GM18508 (cell line): ENCODE measurements at regions not wholly inside any gene's neighbourhood (a gene's known extent, or its start where the extent isn't known, plus 50 kb on each side); places are given as distances from the start of the nearest gene placed in this dataset.
A peak's percentile ranks its signal among the peaks of the same experiment; 100 is the strongest.
"Not testable (repeated sequence)": the region's sequence is repeated elsewhere in the genome, so short reads cannot be mapped to it uniquely, and the experiment has no call there.

Experiments used
- ATAC-seq: cut with Tn5 transposase; IDR thresholded peaks from one replicate; pipeline ENCODE4 v1.9.1; 2021; ENCODE audit warnings: moderate number of reproducible peaks; ENCODE audit not compliant: insufficient read depth, unreplicated experiment

DNA sequence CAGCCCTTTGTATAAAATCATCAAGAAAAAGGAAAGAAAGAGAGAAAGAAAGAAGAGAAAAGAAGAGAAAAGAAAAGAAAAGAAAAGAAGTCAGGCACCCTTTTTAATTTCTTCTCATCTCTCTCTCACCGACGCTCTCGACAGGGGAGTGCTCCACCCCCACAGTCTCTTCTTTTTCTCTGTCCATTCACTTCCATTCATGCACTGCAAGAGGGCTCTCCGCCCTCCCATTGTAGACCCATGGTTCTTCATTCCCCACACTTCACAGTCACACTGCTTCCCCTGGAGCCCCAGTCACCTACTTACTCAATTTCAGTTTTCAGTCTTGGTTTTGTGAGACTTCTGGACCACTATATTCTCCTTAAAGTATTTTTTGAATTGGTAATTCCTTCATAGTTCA, 254.7 kb downstream of the SOX2 start:
- no peak for ATAC-seq

DNA sequence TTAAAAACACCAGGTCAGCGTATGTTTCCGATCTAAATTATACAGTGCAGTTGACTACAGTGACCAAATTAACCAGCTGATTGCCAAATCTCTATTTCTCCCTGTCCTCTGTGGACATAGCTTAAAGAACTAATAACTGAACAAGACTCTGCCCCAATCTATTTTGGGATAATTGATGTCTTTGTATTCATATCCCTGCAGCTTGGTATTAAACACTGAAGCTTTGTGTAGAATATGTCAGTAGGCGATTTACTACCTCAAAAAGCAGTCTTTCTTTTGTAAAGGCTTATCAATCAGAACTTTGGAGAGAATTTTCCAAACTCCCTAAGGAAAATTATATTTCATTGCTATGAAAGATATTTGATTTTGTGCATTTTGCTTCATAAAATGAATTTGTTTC, 258.2 kb downstream of the SOX2 start:
- ATAC-seq = no peak

DNA sequence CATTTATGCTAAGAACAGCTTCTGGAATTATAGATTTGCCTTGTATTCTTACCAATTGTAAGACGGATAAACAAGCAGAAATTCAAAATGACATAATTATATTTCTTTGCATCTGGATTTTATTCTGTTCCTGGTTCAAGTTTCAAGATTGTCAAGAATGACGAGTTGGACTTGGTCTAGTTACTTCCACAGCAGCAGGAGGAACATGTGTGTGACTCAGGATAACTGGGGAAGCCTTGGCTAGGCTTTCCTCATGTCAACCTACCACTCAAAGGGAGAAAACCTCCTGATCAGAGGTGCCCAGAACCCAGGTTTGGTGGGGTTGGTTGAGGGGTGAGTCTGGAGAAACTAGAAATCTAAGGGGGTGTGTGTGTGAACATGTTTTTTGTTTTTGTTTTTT, 259.7 kb downstream of the SOX2 start:
- no peak for ATAC-seq

DNA sequence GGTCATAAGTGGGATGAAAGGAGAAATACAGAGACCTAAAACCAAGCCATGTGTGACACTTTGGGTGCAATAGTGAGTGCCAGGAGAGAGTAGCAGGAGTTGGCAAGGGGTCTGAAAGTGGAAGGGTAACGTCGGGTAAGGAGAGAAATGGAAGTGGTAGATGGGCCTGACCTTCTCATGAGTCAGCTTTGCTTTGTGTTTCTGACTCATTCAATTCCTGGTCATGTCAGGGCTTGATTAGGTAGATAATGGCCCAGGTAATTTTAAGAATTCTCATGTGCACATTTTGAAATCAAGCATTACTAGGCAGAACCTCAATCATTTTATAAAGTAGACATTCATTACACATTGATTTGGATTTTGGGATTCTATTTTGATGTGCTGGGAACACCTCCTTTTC, 262.5 kb downstream of the SOX2 start:
- ATAC-seq = no peak

DNA sequence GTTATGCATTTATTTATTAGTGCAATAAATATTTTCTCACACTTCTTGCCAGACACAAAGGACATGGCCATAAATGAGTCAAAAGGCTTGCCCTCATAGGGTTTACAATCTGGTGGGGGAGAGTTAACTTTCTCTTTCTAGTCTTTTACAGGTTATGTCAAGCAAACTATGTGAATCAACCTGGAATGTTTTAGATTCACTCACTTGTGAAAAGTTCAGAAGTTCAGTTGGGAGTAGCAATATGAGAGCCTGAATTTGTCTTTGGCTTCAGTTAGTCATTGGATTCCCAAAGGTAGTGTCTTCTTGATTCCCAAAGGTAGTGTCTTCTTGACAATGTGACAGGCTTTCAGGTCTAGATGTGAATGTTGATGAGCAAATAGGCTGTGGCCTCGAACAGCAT, 264.8 kb downstream of the SOX2 start:
- no peak for ATAC-seq

DNA sequence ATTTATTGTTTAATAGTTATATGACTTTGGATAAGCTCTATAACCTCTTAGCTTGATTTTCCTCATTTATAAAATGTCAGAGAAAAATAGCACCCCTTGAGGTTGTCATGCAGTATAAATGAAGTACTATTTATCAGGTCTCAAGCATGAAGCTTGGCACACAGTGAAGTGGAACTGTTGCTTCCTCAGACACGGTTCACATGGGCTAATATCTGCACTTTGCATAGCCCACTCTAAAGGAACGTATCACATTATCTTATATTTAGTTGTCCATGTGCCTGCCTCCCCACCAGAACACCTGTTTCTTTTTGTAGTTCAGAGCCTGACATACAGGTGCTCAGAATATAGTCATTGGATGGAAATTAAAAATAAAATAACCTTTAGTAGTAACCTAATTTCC, 273.7 kb downstream of the SOX2 start:
- ATAC-seq = no peak

DNA sequence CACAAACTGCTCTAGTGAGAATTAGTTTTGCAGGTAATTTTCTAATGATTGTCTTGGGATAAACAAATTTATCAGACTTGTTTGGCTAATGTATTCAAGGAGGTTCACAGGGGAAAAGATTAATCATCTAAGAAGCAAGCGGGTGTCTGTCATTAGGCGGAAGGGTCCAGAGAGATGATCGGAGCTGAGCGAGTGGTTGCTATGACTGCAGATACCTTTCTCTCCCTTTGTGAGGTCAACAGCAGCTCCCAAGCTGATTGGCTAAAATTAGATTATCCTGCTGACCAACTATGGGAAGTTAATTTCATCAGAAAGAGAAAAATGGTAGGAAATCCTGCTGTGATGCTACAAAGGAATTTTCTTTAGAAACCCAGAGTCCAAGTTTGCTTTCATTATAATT, 276.0 kb downstream of the SOX2 start:
- ATAC-seq = no peak

DNA sequence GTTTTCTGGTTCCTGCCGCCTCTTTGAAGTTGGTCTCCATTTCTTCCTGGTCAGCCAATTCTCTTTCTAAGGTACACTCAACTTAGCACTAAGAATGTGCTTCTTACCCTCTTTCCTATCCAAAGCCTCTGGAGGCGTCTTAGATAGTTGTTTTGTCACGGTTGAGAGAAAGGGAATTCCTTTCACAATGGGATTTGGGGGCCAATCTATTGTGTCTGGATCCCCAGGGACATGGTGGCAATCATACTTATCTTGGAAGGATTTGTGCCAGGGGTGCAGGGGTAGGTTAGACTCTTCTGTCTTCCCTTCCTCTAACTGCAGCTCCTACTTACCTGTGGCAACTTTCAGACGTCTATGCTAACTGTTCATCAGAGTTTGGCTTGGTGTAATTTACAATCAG, 287.1 kb downstream of the SOX2 start:
- no peak for ATAC-seq

DNA sequence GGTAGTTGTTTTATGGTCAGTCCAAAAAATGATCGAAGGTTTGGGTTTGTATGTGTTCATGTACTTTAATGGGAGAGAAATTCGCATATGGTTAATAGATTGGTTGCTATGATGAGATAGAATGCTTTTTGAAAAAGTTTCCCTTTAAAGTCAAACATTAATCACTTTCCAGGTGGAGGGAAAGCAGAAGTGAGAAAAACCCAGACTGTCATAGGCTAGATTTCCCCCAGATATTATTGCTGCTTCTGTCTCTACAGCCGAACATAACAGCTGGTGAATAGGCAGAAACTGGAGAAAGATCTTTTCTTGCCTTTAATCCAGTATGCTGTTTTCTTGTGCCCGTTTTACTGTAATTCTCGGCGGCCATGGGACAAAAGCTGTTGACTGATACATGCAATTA, 287.6 kb downstream of the SOX2 start:
- peak; percentile 96 for ATAC-seq

DNA sequence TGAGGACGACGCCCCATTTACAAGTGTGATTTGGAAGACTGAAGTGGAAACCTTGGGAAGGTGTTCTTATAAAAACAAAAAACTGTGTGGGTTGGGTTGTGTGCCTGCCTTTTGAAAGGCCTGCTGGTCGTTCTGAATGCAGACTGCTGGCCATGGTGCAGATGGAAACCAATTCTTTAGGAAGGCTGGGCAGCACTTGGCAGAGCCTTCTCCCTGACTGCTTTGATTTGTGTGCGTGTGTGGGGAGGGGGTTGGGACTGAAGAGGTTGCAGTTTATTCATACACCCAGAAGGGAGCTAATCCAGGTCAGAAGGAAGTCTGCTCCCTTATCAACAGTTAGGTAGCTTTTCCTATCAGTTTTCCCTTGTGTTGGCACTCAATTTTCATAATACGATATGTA, 288.7 kb downstream of the SOX2 start:
- ATAC-seq = no peak

DNA sequence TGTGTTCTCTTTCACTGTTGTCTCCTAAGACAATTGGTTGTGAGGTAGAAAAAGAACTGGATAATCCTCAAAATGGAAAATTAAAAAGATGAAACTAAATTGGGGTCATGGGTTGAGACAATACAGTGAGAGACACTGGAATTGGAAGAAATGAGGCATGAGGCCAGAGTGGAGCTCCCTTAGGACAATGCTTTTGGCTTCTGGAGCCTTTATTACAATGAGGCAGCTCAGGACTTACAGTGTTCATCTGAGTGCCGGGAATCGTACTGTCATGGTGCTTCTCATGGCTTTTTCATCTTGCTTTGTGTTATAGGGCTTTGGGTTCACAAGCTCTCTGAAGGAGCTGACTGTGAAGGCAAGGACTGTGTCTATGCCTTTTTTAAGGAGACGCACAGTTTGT, 293.5 kb downstream of the SOX2 start:
- no peak for ATAC-seq

DNA sequence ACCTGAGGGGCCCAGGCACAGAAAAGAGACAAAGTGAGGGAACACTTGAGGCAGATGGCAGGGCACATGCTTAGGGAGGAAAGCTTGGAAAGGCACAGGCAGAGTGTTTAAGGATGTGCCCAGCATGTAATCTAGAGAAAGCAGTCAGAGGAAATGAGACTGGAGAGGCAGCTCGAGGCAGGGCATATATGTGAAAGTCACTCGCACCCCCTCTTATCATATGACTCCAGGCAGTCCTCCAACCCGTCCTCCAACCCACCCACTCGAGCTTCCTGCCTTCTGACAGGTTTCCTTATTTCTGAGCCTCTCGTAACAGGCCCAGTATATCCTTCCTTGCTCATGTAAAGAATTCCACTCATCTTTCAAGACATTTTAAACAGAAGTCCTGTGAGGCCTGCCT, 294.0 kb downstream of the SOX2 start:
- no peak for ATAC-seq

DNA sequence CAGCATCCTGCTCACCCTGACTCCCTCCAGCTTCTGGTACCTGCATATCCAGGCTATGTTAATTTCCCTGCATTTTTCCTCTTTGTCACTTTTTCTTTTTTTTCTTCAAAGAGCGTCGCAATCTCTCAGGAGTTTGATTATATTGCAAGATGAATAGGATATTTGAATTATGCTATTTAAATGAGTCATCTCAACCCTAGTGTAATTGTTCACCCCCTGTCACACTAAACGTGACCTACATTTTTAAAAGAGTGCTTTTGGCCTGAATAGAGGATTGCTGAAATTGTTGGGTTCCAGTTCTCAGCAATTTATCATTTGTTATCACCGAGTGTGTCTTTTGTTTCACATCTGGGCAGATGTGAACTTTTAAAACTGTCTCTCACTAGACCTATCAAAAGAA, 294.7 kb downstream of the SOX2 start:
- ATAC-seq = no peak

DNA sequence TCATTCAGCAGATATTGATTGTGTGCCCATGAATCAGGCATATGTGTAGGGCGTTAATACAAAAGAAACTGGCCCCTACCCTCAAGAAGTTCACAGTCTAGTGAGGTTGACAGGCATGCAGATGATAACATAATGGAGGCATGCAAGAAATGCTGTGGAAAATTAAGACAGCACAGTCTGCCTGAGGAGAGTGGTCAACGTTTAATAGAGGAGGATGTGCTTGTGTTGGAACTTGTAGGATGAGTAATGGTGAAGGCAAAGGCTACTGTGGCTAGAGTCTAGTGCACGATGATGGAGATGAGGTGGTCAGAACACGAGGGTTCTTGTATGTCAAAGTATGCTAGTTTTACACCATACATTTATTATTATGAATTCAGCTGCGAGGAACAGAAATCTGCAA, 295.7 kb downstream of the SOX2 start:
- no peak for ATAC-seq

DNA sequence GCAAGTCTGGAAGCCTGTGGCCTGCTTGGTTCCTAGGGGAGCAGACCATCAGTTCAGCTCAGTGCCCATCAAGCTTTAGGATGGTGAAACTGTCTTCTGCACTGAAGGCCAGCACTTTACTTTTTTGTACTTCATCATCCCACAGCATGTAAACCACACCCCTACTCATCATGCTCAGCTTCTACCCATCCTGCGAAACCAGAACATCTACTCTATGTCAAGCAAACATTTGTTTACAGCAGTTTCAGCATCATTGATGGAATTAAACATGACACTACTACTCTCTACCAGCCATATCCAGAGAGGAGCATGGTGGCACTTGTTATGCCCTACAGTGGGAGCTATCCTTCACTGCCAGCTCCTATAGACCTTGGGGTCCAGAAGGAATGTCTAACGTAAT, 306.6 kb downstream of the SOX2 start:
- ATAC-seq = no peak

DNA sequence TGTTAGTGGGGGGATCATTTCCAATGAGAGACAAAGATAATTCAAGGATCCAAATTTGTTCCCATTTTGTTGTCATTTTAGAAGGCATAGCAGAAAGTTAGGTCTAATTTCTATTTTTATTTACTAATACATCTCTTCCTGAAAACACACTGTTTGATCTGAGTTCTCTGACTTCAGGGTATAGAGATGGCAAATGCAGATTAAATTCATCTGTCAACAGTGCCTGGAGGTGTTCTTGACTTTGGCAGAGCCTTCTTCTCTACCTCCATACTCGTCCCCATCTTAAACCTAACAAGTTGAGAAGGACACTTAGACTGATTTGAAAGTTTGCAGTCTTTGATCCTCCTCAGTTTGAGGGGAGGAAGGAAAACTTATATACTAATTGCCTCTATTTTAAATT, 308.2 kb downstream of the SOX2 start:
- no peak for ATAC-seq

DNA sequence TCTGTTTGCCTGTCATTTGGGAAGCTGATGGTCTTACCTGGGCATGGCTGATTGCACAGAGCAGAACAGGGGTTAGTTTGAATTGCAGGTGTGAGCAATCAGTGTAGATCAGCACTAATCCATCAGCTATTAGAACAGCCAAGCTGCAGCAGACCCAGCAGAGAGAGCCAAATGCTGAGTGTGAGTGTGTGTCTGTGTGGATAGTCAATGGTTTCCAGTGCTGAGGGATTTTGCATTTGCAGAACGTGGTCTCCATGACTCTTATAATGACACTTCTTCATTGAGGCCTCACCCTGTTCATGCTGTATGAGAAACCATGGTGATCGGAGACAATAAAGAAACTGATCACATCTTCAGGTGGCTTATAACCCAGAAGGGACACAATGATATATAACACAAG, 312.1 kb downstream of the SOX2 start:
- no peak for ATAC-seq

DNA sequence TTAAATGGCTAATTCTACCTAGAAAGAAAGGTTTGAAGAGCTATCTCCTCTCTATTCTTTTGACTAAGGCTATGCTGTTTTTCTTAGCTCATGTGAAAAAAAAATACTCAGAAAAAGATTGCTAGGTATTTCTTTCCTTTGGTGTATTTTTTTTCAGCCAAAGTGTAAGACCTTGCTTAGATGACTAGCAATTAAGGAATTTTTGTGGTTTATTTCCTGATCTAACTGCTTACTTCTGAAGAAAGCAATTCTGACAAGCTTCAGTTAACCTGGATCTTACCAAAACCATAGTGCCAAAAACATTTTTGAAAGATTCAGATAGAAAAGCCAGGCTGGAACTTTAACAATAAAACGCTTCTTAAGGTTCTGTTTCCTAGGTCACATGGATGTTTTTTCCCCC, 315.6 kb downstream of the SOX2 start:
- no peak for ATAC-seq

DNA sequence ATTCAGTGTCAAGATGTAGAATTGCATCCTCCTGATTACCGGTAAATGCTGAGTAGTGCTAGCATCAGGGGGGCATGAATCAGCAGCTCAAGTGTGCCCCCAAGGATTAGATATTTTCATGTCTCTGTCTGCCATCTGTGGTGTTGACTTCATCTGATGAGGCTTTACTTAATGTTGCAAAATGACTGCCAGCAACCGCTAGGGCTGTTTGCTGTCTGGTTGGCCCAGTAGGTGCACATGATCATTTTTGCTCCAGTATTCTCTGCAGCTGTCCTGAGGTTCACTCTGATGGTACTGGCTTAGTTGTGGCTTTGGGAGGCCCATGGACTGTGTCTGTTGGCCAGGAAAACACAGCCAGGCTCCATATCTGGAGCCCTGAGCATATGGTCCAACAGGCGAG, 316.4 kb downstream of the SOX2 start:
- ATAC-seq = no peak

DNA sequence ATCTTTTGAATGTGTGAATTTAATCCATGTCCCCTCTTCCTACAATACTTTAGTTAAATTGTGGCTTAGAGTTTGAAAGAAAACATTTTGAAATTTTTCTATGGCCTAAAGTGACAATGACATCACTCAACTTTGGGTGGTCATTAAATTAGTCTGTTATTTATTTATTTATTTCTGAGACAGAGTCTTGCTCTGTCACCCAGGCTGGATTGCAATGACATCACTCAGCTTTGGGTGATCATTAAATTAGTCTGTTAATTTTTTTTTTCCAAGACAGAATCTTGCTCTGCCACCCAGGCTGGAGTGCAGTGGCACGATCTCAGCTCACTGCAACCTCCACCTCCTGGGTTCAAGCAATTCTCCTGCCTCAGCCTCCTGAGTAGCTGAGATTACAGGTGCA, 322.5 kb downstream of the SOX2 start:
- not testable (repeated sequence) for ATAC-seq

DNA sequence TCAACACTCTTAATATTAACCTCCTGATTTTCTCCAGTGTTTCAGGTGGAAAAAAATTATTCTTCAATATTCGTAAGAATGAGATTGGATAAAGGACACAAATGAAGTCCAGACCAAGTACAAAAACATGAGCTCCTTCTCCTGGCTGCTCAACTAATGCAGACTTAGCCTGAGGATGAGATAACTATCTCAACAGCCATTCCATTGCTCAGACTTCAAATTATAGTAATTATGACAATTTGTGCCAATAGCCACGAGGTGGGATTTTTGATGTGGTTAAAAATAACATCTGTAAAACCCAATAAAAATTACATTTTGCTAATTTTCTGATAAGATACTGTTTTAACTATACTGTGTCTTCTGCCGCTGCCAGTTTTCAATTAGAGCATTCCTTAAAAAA, 323.6 kb downstream of the SOX2 start:
- no peak for ATAC-seq

DNA sequence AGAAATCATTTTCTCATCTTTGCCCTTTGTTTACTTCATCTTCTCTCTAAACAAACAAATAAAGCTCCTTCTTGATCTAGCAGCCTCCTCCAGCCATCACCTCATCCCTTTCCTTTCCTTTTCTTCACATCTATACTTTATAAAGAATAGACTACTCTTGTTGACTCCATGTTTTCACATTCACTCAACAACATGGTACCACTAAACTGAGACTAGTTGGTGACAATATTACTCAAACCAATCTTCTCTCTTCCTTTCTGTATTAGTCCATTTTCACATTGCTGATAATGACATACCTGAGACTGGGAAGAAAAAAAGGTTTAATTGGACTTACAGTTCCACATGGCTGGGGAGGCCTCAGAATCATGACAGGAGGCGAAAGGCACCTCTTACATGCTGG, 324.7 kb downstream of the SOX2 start:
- ATAC-seq = no peak

DNA sequence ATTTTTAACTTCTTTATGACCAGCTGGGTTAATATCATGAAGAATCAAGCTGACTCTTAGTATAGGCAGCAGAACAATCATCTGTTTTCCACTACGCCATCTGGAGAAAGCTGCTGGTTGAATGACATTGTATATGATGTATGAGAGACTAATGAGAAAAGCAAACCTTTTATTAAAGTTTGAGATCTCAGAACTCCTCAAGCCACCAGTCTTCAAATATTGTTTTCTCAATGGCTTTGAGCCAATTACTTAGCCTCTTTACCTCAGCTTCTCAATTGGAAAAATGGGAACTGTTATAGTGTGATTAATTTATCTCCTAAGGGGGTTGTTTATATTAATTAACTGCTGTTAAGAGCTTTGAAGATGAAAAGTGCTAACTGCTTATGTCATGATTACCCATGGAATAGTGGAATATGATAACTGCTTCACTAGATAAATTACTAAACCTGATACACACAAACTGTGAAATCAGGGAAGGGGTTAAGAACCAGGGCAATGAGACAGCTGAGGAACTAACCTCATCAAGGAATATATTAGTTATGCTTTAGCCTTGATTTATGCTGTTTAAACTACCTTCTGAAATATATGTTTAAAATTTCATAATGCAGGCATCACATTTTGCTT, 330.1 kb downstream of the SOX2 start:
- no peak for ATAC-seq
